GM18517 (cell line): ENCODE measurements at regions not wholly inside any gene's neighbourhood (a gene's known extent, or its start where the extent isn't known, plus 50 kb on each side); places are given as distances from the start of the nearest gene placed in this dataset.

Experiments used
- ATAC-seq: cut with Tn5 transposase; IDR thresholded peaks from one replicate; pipeline ENCODE4 v1.9.1; 2021; ENCODE audit warnings: mild to moderate bottlenecking, moderate library complexity; ENCODE audit not compliant: unreplicated experiment

DNA sequence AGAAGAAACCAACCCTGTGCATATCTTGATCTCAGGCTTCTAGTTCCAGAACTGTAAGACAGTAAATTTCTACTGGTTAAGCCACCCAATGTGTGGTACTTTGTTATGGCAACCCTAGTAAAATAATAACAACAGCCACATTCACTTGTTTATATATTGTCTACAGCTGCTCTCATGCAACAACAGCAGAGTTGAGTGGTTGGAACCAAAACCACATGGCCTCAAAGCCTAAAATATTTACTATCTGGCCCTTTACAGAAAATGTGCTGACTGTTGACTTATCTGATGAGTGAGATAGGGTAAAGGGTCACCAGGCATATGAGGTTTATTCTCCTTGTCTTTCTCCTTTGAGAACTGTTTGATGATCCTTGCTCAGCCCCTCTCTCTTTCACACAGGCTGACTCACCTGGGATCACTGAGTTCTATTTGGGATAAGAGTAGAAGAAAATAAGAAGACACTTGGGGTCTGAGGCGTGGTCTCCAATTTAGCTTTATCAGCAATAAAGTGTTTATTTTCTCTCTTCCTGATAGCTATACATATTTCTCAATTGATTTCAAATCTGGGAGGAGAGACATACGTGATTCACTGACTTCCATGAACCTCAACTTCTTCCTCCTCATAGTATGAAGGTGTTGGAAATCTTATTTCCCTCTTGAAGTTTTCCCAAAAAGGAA lies 227.5 kb upstream of the STARD13 start:
- no peak for ATAC-seq

DNA sequence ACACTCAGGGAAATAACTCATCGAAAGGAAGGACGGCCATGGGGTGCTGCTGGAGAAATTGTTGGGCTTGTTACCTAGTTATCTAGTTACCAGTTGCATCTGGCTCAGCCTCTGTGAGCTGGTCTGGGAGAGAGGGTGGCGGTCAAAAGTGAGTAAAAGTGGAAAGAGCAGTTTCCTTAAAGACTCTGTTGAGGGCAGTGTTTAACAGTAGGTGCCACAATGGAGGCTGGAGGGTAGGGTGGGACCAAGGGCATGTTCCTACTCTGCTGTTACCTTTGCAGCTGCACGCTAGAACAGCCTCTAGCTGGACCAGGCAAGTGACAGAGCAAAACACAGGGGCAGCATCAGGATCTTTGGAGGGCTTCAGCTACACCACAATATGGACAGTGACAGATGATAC lies 228.8 kb upstream of the STARD13 start:
- no peak for ATAC-seq

DNA sequence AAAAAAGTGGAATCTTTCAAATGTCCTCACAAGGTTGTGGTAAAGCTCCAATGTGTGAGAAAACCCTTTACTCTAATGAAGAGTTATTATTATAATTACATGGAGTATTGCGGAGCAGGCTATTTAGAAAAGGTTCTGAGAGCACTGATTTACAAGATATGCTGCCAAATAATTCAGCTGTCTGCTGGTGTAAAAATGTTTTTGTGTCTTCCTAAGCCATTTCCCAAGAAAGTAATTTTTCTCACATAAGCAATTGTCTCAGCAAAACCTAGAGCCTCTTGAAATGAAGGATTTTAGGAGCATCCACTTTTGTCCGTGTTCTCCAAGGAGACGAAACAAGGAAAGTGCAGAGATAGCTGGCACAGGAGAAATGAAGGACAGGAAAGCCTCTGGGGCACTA lies 229.6 kb upstream of the STARD13 start:
- no peak for ATAC-seq

DNA sequence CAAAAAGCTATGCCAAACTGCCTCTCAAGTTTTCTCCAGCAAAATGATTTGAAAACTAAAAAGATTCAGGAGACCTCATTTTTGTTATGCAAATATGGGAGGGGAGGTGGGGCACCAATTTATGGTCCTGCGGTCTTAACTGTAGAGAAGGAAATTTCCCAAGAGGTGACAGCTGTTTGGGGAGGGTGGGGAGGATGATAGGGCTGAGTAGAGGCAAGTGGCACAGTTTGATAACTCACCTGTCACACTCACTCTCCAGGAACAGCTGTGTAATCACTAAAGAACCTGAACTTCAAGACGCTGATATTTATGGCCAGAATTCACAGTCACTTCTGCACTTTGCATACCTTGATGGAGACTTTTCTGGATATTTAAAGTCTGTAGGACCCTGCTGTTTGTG lies 232.9 kb upstream of the STARD13 start:
- no peak for ATAC-seq

DNA sequence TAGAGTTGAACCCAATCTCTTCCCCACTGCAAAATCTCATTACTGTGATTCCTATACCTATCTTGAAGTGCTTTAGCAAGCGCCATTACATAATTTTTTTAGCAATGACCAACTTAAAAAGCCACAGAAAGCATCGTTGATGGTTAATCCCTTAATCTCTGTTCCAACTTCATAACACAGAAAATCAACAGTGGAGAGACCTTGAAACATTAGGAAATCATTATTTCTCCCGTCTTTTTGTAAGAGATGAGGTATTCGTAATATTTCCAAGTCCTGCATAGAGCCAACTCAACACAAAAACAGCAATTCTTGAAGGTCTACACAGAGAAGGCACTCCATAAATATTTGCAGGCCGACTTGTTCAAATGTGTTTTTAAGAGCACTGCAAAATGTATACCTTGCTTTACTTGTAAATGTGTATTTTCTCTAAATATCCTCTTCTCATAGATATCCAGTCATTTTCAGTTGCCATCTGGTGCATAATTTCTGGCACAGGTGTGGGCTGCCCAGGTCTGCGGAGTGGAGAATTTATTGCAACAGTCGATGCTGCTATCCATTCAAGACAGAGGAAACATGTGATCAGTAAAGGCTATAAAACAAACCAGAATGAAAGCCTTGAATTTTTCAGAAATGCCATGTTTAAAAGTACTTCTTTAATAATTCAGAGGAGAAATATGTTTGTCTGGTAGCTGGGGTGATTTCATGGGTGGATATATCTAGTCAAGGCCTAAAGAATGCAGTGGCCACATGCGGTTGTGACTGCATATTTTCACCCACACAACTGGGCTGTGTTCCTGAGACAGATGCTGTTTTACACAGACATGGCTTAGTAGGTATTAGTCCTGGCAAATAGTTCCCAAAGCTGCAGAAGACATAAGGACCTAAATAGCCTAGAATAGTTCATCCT lies 234.3 kb upstream of the STARD13 start:
- no peak for ATAC-seq

DNA sequence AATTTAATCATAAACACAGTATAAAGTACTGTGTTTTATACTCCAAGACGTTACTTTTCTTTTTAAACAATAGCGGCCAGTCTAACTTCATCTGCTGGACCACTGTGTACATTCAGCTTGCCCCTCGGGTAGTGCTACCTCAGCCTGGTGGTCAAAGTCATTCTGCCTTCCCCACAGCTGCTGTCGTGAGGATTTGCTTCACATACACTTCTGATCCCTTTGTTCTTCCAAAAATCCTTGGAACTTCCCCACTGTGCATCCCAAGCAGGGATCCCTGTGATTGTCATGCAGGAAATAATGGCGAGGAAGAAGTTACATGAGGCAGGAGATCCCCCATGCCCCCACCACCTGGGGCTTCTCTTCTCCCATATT lies 234.9 kb upstream of the STARD13 start:
- no peak for ATAC-seq

DNA sequence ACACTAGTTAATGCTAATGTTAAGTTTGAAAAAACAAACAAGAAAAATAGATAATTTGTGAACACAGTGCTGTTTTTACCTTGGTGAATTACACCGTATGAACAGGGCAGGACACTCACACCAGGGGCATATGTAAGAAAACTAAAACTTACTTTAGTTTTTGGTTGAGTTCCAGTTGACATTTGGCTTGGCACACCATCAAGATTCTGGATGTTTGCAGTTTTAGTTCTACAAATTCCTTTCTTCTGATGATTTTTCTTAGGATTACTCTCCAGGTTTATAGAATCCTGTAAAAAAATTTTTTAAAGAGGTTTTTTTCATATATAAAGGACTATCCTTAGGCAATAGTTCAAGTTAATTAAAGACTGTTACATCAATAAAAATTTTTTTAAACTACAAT lies 238.5 kb upstream of the STARD13 start:
- no peak for ATAC-seq

DNA sequence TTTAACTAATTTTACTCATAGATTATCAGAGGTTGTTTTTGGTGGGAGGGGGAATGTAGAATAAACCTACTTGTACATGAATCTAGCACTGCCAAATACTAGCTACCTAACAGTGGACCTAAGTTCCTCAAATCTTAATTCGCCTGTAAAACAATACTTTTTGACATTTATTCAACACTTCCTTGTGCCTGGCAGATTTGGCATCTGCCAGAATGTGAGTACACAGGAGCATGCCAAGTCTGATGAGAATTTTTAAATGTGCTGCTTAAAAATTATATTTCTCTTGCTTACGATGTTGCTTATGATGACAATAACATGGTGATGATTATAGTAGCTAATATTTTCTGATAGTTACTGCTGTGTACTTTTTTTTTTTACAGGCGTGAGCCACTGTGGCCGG lies 240.2 kb upstream of the STARD13 start:
- no peak for ATAC-seq

DNA sequence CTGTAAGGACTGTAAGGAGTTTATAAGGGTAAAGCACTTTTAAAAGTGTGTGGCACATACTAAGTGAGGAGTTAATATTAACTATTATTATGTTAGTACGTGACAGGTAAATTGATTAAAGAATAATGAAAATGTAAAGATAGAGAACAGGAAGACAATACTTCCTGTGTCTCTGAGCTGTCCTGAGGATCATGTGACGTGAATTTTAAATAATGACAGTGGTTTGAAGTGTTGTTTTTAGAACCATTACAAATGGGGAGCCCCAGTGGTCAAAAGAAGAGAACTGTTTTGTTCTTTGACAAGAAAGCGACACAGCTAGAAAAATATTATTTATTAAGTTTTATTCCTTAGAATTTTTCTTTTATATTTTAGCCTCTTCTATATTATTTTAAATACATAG lies 241.2 kb upstream of the STARD13 start:
- no peak for ATAC-seq

DNA sequence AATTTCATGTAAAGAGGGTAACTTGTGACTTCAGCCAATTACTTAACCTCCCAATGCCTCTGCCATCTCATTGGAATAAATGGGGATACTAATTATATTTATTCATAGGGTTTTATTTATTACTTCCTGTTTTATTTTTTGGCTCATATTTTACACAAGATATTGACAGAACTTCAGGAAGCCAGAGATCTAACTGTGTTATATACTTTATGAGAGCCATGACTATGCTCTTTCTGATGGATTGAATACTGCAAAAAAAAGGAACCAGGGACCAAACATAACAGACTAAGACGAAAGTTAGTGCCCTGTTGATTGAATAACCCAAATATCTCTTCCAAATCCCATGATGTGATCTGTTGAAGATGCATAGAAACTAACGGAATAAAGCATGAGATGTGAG lies 243.3 kb upstream of the STARD13 start:
- no peak for ATAC-seq

DNA sequence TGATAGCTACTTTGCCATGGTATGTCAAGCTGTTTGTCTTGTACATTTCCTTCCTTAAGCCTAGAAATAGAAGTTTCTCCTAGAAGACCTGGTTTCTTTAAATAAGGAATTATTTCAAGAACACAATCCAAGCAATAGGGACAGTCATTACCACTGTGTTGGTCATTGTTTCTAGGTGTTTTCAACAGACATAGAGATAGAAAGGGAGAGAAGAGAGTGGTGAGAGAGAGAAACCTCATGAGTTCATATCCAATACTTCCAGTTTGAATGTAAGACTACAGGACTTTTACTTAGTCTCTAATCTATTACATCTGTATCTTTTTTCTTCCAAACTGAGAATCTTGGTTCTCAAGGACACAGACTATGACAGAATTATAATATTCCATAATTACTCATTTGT lies 245.9 kb upstream of the STARD13 start:
- ATAC-seq = no peak

DNA sequence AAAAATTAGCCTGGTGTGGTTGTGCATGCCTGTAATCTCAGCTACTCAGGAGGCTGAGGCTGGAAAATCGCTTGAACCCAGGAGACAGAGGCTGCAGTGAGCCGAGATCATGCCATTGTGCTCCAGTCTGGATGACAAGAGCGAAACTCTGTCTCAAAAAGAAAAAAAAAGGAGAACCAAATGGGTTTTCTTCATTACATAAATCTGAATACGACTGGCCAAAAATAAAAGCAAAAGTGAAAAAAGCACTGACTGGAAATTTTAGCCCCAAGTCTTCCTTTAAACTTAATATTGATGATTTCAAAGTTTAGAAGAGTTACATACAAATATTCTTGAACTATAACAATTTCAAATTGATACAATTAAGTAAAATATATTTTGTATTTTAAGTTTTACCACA lies 249.5 kb upstream of the STARD13 start:
- ATAC-seq = no peak

DNA sequence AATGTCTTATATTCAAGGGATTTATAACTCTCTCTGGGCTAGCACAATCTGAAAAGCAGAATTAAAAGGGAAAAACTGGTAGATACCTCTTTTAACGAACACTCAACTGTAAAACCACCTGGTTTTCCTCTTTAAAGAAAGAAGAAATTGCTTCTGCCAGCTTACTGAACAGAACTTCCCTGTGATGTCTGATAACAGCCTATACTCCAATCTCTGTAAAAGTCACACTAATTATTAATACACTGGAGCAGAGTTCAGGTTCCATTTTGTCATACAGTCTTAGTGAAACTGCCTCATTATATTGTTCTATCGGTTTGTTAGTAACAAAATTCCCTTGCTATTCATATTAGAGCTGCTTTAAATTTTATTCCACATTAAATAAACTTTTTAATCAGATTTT lies 251.0 kb upstream of the STARD13 start:
- ATAC-seq = no peak

DNA sequence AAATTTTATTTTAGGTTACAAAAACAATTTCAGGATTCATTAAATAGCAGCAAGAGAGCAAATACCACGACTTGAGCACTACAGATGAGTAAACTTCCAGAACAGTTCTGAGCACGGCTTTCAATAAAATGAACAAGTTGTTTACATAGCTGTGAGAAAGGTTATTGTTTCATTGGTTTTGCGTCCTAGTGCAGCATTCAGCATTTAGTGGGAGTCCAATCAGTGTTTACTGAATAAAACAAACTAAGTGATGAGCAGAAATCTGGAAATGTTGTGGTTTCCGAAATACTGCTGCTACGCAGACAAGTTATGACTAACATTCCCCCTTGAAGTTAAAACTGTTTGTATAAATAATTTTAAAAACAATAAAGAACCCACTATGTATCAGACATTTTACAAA lies 251.5 kb upstream of the STARD13 start:
- no peak for ATAC-seq

DNA sequence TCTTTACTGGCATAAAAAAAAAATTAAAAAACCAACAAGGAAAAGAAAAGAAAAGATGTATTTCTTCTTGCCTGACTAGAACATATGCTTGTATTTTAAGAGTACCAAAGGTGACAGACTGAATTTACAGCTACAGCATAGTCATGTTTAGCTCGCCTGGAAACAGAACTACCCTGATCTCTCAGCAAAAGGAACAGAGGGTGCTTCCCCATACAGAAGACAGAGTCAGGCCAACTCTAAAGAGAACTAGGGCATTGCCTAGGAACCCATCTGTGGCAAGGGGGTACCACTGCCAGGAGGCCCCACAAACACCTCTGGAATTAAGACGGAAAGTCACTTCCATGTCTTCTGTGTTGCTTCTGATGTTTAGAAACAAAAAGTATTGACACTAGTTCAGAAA lies 252.1 kb upstream of the STARD13 start:
- no peak for ATAC-seq

DNA sequence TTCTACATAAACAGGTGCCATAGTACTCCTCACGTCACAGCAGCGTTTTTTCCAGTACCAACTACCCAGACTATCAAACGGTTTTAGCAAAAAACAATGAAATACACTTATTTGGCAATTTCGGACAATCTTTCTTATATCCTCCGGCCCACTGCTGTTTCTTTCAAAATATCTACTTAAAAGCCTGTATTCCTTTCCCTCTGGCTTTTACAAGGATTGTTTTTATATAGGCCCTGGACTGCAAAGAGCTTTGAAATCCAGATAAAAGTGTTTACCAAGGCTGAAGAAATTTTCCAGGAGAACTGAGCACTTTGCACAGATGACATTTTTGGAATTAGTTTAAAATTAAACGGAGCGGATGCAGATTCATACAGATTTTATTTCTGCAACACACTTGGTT lies 255.9 kb upstream of the STARD13 start:
- ATAC-seq = no peak

DNA sequence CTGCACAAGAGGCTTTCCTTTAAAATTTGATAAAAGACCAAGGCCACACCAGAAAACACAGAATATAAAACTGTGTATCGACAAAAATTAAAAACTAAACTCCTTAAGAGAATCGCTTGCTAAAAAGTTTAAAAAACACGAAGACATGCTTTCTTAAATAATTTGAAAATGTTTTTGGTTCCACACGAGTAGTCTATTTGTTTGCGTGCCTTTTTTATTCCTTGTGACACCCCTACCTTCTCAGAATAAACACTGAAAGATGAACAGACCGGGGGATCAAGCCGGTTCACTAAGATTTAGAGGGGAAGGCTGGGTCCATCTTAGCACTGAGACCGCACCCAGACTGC lies 256.4 kb upstream of the STARD13 start:
- ATAC-seq = no peak

DNA sequence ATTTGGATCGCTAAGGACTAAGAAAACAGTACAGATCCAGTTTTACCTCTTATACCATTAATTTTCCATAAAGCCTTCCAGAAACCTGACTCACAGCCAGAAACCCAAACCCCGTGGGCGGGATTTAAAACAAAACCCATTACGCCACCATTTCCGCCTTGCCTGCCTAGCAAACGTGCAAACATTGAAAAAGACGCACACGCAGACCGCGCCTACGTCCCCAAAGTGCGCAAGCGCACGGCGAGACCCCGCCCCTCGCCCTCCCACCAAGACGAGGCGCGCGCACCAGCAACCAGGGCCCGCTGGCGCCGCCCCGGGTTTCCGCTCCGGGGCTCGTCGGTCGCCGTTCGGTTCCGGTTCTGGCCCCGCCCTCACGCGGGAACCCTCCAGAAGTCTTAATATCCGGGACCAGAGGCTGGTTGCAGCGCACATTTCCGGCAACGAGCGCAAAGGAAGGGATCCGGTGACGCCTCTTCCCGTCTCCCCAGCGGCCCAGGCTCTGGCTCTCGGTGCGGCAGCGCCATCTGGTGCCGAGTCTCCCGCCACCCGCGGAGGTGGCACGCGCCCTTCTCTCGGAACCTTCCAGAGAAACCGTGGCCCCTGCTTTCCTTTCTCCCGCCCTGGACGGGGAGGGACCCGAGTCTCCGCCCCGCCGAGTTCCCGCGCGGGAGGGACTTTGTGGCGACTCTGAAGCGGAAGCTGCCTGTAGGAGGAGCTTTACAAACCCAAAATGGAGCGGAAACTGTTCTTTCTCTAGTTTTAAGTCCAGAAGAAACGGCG lies 256.9 kb upstream of the STARD13 start:
- peak; percentile 89 for ATAC-seq

DNA sequence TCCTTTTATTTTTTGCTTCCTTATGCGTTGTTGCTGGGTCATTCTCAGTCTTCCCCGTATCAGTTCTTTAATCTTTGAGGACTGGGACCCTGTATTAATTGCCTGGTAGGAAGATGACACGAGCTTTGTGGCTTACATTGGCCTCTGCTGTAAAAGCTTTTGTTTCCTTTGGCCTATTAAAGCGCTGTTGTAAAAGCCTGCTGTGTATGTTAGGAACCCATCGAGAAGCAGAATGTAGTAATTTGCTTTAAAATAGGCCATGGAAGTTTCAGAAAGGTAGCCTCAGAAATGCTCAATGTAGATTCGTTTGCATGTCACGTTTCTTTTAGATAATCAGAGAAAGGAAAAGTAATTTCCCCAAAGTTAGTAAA lies 257.5 kb upstream of the STARD13 start:
- peak; percentile 2 for ATAC-seq

DNA sequence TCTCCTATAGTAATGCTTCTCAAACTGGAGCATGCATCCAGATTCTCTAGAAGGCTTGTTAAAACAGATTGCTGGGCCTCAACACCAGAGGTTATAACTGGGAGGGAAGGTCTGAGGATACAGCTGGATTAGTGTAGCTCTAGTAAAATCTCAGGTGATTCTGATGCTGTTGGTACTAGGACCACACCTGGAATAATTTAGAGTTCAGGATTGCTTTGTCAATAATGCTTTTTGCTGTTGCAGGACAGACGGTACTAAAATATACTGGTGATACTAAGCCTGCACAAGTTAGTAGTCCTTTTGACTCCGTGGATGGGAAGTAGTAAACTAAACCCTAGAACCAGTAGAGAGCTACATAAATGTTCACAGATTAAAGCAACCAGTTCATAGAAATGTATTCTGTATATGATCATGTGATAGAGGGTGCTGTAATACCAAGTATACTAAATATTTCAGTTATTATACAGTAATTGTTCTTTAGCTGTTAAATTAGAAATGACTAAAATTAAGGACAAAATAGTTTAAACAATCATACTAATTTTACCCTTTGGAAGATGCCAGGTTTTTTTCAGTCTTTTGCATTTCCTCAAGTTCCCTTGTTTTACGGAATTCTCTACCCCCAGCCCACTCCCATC lies 258.2 kb upstream of the STARD13 start:
- ATAC-seq = no peak

DNA sequence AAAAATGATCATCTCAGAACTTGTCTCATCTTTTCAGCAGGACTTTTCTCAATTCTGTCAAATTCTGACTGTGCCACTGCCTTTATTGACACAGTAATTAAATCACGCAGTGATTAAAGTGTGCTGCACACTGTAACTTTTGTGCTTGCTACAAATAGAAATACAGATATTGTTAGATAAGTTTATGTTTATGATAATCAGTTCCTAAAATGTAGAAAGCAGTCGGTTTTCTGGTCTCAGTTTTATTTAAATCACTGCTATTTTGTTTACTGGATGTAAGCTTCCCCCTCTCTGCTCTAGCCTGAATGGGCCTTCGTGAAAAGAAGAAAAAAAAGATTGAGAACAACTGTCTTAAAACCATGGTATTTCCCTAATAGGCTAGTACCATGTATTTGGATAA lies 258.8 kb upstream of the STARD13 start:
- ATAC-seq = no peak

DNA sequence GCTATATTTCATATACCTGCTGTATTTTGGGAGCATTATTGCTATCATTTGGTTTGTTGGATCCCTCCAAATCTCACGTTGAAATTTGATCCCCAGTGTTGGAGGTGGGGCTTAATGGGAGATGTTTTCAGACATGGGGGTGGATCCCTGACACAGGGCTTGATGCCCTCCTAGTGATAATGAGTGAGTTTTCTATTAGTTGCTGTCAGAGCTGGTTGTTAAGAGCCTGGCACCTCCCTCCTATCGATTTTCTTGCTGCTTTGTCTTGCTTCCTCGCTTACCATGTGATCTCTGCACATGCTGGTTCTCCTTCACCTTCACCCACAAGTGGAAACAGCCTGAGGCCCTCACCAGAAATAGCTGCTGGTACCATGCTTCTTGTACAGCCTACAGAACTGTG lies 259.9 kb upstream of the STARD13 start:
- no peak for ATAC-seq
